ENCODE measurements at regions not wholly inside any gene's neighbourhood (a gene's known extent, or its start where the extent isn't known, plus 50 kb on each side); places are given as distances from the start of the nearest gene placed in this dataset.

- no peak overlapping the region for H3K4me3 ChIP-seq (ENCODE audit: low read length, poor library complexity, severe bottlenecking)
- H3K9me3 ChIP-seq (ENCODE audit: insufficient read depth, low read depth, low read length) = no peaks in the 10 kb centered on the region
- H3K9ac ChIP-seq (ENCODE audit: low read depth, low read length, poor library complexity, severe bottlenecking) = no peak overlapping the region
- TF ChIP-seq CTCF (conservative IDR thresholded peaks at IDR 0.05; ENCODE audit: low read length) (no peak), EZH2phosphoT487 (IDR thresholded peaks at IDR 0.05; ENCODE audit: borderline replicate concordance) (no peak)
- H3K4me2 ChIP-seq (ENCODE audit: low read depth, low read length, poor library complexity, severe bottlenecking) = no peak overlapping the region
- no peaks in the 10 kb centered on the region for H3F3A ChIP-seq (ENCODE audit: low read depth)
- no peaks in the 10 kb centered on the region for H4K20me1 ChIP-seq (ENCODE audit: insufficient read depth, low read length, poor library complexity, severe bottlenecking)
- H3K4me1 ChIP-seq (ENCODE audit: insufficient read depth, low read length, poor library complexity, severe bottlenecking) = no peaks in the 10 kb centered on the region
- H3K9me2 ChIP-seq (replicated peaks; ENCODE audit: low read depth, low read length) = no peaks in the 10 kb centered on the region; the same call in 1 of the 2 replicates
- no peaks in the 10 kb centered on the region for H3K79me2 ChIP-seq (ENCODE audit: insufficient read depth, low read length)
- H3K36me3 ChIP-seq (ENCODE audit: insufficient read depth, low read length) = no peaks in the 10 kb centered on the region
- no peak overlapping the region for H2AFZ ChIP-seq (ENCODE audit: low read length)
- H3K27me3 ChIP-seq (ENCODE audit: insufficient read depth, low read length, poor library complexity, severe bottlenecking) = peaks cover 6% of the 10 kb centered on the region
Observed at GRCh38 chr1:117290890-117291289, 76.4 kb upstream of the MAN1A2 start.

- TF ChIP-seq CTCF (conservative IDR thresholded peaks at IDR 0.05; ENCODE audit: low read length) (no peak), EZH2phosphoT487 (IDR thresholded peaks at IDR 0.05; ENCODE audit: borderline replicate concordance) (no peak)
- Histone ChIP-seq H3K4me1 (ENCODE audit: insufficient read depth, low read length, poor library complexity, severe bottlenecking) (no peaks in the 10 kb centered on the region), H3K36me3 (ENCODE audit: insufficient read depth, low read length) (no peaks in the 10 kb centered on the region), H2AFZ (ENCODE audit: low read length) (no peak overlapping the region), H3K9me3 (ENCODE audit: insufficient read depth, low read depth, low read length) (no peaks in the 10 kb centered on the region), H3K27me3 (ENCODE audit: insufficient read depth, low read length, poor library complexity, severe bottlenecking) (peaks cover 6% of the 10 kb centered on the region), H3K4me2 (ENCODE audit: low read depth, low read length, poor library complexity, severe bottlenecking) (no peak overlapping the region), H3K4me3 (ENCODE audit: low read length, poor library complexity, severe bottlenecking) (no peak overlapping the region), H3K79me2 (ENCODE audit: insufficient read depth, low read length) (no peaks in the 10 kb centered on the region), H3K9me2 (replicated peaks; ENCODE audit: low read depth, low read length) (no peaks in the 10 kb centered on the region; the same call in 1 of the 2 replicates), H3K9ac (ENCODE audit: low read depth, low read length, poor library complexity, severe bottlenecking) (no peak overlapping the region), H4K20me1 (ENCODE audit: insufficient read depth, low read length, poor library complexity, severe bottlenecking) (no peaks in the 10 kb centered on the region), H3F3A (ENCODE audit: low read depth) (no peaks in the 10 kb centered on the region)
Observed at GRCh38 chr1:117289316-117289870, 77.9 kb upstream of the MAN1A2 start.

GRCh38 chr1:117286562-117286961 lies 75.8 kb upstream of the VTCN1 start:
- no peaks in the 10 kb centered on the region for H3F3A ChIP-seq (ENCODE audit: low read depth)
- H3K36me3 ChIP-seq (ENCODE audit: insufficient read depth, low read length) = no peaks in the 10 kb centered on the region
- H3K9me2 ChIP-seq (replicated peaks; ENCODE audit: low read depth, low read length) = no peaks in the 10 kb centered on the region; the same call in 1 of the 2 replicates
- H3K9me3 ChIP-seq (ENCODE audit: insufficient read depth, low read depth, low read length) = no peaks in the 10 kb centered on the region
- no peaks in the 10 kb centered on the region for H4K20me1 ChIP-seq (ENCODE audit: insufficient read depth, low read length, poor library complexity, severe bottlenecking)
- H3K4me2 ChIP-seq (ENCODE audit: low read depth, low read length, poor library complexity, severe bottlenecking) = no peak overlapping the region
- TF ChIP-seq EZH2phosphoT487 (IDR thresholded peaks at IDR 0.05; ENCODE audit: borderline replicate concordance) (no peak), CTCF (conservative IDR thresholded peaks at IDR 0.05; ENCODE audit: low read length) (no peak)
- peaks cover 6% of the 10 kb centered on the region for H3K27me3 ChIP-seq (ENCODE audit: insufficient read depth, low read length, poor library complexity, severe bottlenecking)
- H2AFZ ChIP-seq (ENCODE audit: low read length) = no peak overlapping the region
- H3K4me1 ChIP-seq (ENCODE audit: insufficient read depth, low read length, poor library complexity, severe bottlenecking) = no peaks in the 10 kb centered on the region
- H3K4me3 ChIP-seq (ENCODE audit: low read length, poor library complexity, severe bottlenecking) = no peak overlapping the region
- no peak overlapping the region for H3K9ac ChIP-seq (ENCODE audit: low read depth, low read length, poor library complexity, severe bottlenecking)
- H3K79me2 ChIP-seq (ENCODE audit: insufficient read depth, low read length) = no peaks in the 10 kb centered on the region
